ENCODE measurements at regions not wholly inside any gene's neighbourhood (a gene's known extent, or its start where the extent isn't known, plus 50 kb on each side); places are given as distances from the start of the nearest gene placed in this dataset.

DNA sequence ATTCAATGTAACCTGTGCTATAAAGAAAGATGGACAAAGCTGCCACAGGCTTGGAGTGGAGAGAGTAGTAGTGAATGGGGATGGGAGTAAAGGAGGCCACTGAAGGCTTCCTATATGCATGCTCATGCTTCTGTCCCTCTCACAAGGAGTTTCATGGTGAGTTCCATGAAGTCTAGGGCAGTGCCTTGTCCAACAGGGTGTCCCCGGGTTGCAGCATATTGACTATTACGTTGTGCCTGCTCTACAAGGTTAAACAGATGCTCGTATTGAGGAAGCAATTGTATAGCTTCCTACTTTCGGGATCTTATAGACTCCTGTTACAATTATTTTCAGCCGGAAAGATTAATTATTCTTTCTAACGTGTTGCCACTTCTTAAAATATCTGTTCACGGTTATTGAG lies 129.1 kb upstream of the PIK3R1 start:
- no peak for TF ChIP-seq GABPB1 (CRISPR knock-in tag; IDR thresholded peaks at IDR 0.05)
- TF ChIP-seq, protein P1, sequence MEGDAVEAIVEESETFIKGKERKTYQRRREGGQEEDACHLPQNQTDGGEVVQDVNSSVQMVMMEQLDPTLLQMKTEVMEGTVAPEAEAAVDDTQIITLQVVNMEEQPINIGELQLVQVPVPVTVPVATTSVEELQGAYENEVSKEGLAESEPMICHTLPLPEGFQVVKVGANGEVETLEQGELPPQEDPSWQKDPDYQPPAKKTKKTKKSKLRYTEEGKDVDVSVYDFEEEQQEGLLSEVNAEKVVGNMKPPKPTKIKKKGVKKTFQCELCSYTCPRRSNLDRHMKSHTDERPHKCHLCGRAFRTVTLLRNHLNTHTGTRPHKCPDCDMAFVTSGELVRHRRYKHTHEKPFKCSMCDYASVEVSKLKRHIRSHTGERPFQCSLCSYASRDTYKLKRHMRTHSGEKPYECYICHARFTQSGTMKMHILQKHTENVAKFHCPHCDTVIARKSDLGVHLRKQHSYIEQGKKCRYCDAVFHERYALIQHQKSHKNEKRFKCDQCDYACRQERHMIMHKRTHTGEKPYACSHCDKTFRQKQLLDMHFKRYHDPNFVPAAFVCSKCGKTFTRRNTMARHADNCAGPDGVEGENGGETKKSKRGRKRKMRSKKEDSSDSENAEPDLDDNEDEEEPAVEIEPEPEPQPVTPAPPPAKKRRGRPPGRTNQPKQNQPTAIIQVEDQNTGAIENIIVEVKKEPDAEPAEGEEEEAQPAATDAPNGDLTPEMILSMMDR (IDR thresholded peaks at IDR 0.05), result no peak
- no peak for TF ChIP-seq ZBTB21 (CRISPR knock-in tag; IDR thresholded peaks at IDR 0.05; ENCODE audit: borderline replicate concordance)
- TF ChIP-seq, protein P2, sequence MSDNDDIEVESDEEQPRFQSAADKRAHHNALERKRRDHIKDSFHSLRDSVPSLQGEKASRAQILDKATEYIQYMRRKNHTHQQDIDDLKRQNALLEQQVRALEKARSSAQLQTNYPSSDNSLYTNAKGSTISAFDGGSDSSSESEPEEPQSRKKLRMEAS (CRISPR knock-in tag; IDR thresholded peaks at IDR 0.05), result no peak

Measured in WTC11 (cell line).